ENCODE measurements at regions not wholly inside any gene's neighbourhood (a gene's known extent, or its start where the extent isn't known, plus 50 kb on each side); places are given as distances from the start of the nearest gene placed in this dataset.

- TF ChIP-seq CTCF (IDR thresholded peaks at IDR 0.05) = no peak
- no peak for TF ChIP-seq EP300 (IDR thresholded peaks at IDR 0.05)
- TF ChIP-seq POLR2A (IDR thresholded peaks at IDR 0.05; ENCODE audit: low read depth) = no peak
- no peak for TF ChIP-seq POLR2AphosphoS5 (IDR thresholded peaks at IDR 0.05)
These were observed 88.0 kb upstream of the PBX1 start for GRCh38 chr1:164470996-164471395.
